Fibroblast of the aortic adventitia (primary cell): ENCODE measurements at regions not wholly inside any gene's neighbourhood (a gene's known extent, or its start where the extent isn't known, plus 50 kb on each side); places are given as distances from the start of the nearest gene placed in this dataset.
A peak's percentile ranks its signal among the peaks of the same experiment; 100 is the strongest.
"Not testable (repeated sequence)": the region's sequence is repeated elsewhere in the genome, so short reads cannot be mapped to it uniquely, and the experiment has no call there.

Experiments used
- DNase-seq: peaks from one replicate; pipeline ENCODE4 v3.0.0-alpha.2; 2010; ENCODE audit warnings: low read depth
- H3K4me3 ChIP-seq: 2 replicates; pipeline ENCODE4 v1.5.1; 2011; ENCODE audit warnings: low read depth, mild to moderate bottlenecking, control low read depth, low read length, moderate library complexity
- TF ChIP-seq, protein P1 (sequence below): IDR thresholded peaks from 2 replicates; pipeline ENCODE4 v1.5.1; 2011; ENCODE audit warnings: mild to moderate bottlenecking, low read length, control low read depth, inconsistent platforms; ENCODE audit not compliant: insufficient read depth

DNA sequence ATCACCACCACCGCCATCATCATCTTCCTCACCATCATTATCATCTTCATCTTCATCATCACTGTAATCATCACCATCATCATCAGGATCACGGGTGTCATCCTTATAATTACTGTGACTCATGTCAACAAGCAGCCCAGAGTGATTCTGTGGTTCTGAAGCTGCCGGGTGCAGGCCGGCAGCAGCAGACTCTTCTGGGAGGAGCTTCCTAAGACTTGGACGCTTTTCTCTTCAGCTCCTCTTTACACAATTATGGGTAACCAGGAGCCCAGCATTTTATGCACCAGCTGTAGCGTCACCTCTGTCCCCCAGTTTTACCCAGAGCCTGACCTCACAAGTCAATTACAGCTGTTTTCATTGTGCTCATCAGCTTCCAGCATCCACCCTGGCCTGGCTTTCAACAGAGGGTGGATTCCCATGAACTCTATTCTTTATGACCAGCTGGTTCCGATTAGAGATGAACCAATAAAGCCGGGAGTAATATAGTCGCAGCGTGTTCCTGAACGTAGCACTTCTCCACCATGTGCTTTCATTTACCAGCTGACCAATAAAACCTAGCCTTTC lies 275.8 kb downstream of the FOXL1 start:
- DNase-seq = peak; percentile 94
- TF ChIP-seq, protein P1, sequence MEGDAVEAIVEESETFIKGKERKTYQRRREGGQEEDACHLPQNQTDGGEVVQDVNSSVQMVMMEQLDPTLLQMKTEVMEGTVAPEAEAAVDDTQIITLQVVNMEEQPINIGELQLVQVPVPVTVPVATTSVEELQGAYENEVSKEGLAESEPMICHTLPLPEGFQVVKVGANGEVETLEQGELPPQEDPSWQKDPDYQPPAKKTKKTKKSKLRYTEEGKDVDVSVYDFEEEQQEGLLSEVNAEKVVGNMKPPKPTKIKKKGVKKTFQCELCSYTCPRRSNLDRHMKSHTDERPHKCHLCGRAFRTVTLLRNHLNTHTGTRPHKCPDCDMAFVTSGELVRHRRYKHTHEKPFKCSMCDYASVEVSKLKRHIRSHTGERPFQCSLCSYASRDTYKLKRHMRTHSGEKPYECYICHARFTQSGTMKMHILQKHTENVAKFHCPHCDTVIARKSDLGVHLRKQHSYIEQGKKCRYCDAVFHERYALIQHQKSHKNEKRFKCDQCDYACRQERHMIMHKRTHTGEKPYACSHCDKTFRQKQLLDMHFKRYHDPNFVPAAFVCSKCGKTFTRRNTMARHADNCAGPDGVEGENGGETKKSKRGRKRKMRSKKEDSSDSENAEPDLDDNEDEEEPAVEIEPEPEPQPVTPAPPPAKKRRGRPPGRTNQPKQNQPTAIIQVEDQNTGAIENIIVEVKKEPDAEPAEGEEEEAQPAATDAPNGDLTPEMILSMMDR = no peak
- no peak overlapping the region for H3K4me3 ChIP-seq

DNA sequence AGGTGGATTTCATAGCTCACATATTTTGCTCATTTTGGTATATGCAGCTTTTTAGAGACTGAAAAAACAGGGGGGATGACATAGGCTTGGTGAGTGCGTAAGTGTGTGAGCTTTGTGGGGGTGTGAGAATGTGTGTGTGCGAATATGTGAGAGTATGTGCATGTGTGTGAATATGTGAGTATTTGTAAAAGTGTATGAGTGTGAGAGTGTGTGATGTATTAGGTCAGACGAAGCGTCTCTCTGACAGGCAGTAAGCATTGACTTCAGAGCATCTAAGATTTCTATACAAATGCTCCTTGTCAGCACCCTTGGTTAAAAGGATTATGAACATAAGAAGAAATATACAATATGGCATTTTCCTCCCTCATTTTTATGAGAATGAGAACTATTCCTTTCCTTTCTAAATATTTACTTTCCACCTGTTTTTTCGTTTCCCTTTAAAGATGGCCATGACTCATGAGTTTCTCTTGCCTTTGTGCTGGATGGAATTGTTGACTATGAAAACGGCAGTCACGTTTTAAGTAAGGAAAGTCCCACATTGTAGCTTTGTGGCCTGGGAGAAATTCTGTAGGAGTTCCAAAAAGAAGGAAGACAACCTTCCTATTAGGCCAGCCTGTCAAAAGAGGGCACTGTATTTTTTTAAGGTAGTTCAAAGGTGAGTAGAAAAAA lies 276.4 kb downstream of the FOXL1 start:
- no peak overlapping the region for H3K4me3 ChIP-seq
- DNase-seq = peak; percentile 28
- TF ChIP-seq, protein P1 = no peak

DNA sequence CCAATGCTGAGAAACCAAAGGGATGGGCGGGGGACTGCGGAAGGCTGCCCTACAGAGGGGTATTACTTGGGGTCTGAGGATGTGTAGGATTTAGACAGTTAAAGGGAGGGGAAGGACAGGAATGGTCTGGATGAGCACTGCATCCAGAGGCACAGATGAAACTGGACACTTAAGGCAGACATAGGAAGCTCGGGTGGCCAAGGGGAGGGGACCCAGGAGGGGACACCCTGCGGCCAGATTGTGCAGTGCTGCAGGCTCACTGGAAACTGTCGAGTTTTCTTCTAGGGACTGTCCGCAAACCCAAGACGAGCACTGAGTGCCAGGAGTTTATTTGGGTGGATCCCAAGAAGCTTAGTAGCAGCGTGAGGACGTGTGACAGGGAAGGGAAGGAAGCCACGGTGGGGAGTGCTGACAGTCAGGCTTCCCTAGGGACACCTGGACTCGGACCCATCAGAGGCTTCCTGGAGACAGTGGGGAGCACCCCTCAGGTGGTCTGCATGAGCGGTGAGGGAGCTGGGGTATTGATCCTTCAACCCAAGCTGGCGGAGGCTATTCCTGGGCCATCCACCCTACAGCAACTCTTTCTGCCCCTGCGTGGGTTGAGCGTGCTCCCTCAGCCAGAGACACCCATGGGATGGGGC lies 278.7 kb downstream of the FOXL1 start:
- TF ChIP-seq, protein P1 = no peak
- no peak for DNase-seq
- no peak overlapping the region for H3K4me3 ChIP-seq

DNA sequence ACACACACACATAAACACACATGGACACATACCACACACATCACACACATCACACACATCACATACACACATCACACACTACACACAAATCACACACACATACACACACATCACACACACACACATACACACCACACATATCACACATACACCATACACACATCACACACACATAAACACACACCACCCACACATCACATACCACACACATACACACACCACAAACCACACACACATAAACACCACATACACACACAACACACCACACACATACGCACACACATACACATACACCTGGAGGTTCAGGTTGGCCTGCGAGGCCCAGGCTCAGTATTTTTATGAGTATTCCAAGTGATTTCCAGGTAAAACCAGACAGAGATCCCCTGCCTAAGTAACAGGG lies 279.5 kb downstream of the FOXL1 start:
- DNase-seq = no peak
- TF ChIP-seq, protein P1 = no peak

DNA sequence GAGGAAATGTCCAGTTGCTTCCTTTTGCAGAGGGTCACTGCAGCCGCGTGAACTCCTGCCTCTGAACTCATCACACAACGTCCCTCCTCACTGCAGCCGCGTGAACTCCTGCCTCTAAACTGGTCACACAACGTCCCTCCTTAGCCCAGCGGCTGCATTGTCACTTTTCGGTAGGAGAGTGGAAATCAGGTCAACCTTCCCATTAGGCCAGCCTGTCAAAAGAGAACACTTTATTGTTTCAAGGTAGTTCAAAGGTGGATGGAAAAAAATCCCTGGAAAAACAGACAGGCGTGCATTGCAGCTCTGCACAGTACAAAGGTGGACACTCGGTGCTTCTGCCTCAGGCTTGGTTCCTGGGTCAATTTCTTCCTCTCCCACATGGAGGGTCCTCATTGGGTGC lies 280.2 kb downstream of the FOXL1 start:
- no peak overlapping the region for H3K4me3 ChIP-seq
- DNase-seq = no peak
- TF ChIP-seq, protein P1 = no peak

More for the DNA sequence above, 279.5 kb downstream of the FOXL1 start:
- H3K4me3 ChIP-seq = no peak overlapping the region

DNA sequence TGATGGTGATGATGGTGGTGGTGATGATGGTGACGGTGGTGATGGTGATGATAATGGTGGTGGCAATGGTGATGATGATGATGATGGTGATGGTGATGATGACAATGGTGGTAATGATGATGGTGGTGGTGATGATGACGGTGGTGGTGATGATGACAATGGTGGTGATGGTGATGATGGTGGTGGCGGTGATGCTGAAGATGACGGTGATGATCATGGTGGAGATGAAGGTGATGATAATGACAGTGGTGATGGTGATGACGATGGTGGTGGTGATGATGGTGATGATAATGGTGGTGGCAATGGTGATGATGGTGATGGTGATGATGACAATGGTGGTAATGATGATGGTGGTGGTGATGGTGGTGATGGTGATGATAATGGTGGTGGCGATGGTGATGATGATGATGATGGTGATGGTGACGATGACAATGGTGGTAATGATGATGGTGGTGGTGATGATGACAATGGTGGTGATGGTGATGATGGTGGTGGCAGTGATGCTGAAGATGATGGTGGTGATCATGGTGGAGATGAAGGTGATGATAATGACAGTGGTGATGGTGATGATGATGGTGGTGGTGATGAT lies 283.0 kb downstream of the FOXL1 start:
- not testable (repeated sequence) for DNase-seq

DNA sequence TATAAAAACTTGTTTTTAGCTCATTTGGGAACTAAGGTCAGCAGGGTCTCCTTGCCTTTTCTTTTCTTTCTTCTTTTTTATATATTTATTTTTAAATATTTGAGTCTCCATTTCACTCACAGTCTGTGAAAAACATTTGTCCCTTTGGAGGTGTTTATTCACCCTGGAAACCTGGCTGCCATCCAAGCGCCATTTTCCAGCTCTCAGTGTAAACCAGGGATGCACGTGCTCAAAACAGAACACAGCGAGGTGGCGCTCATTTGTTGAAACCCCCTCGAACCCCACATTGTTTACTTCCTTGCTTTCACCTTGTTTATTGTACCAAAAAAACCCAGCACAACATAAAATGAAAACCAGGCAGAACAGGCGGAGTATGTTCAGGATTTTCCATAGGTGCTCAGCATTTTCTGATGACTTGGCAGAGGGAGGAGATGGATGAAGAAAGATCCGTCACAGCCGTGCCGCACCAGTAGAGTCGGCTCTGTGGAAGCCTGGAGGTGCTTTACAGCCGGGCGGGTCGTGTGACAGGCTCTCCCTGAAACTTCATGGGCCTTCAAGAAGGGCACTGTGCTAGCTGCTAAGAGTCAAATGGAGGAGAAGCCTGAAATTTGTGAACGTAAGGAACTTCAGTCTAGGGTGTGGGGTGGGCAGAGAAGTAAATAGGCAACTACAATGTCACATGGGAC lies 284.4 kb downstream of the FOXL1 start:
- H3K4me3 ChIP-seq = no peak overlapping the region
- TF ChIP-seq, protein P1 = no peak
- DNase-seq = no peak

More for the DNA sequence above, 283.0 kb downstream of the FOXL1 start:
- not testable (repeated sequence) for H3K4me3 ChIP-seq
